ENCODE measurements at regions not wholly inside any gene's neighbourhood (a gene's known extent, or its start where the extent isn't known, plus 50 kb on each side); places are given as distances from the start of the nearest gene placed in this dataset.

GRCh38 chr2:38129481-38129880 lies 53.5 kb upstream of the CYP1B1 start:
- H3K9me1 ChIP-seq (ENCODE audit: control insufficient read depth, insufficient read depth, low read length) = no peaks in the 10 kb centered on the region
- POLR2A ChIA-PET = no interaction called here
- no peak overlapping the region for H3K4me3 ChIP-seq
- H3K4me1 ChIP-seq (replicated peaks in 1 of 2; ENCODE audit: control insufficient read depth in 2 of 2, insufficient read depth in 2 of 2, low read length in 2 of 2) = peaks cover 0 to 9% of the 10 kb centered on the region in 2 experiments; a peak in 2 of 5 replicates
- intact Hi-C loops (cut with micrococcal nuclease) (no loop called here), in situ Hi-C loops (cut with MboI) (no loop called here)
- no peaks in the 10 kb centered on the region for H4K20me1 ChIP-seq (replicated peaks; ENCODE audit: control insufficient read depth, insufficient read depth, low read length)
- H3K4me2 ChIP-seq (ENCODE audit: insufficient read depth, low read length) = no peak overlapping the region
- no TSS peak for BruUV-seq (replicated peaks)
- H3K9ac ChIP-seq (ENCODE audit: insufficient read depth in 1 of 2, low read depth in 2 of 2, low read length in 2 of 2) = no peak overlapping the region
- H3K27me3 ChIP-seq (ENCODE audit: control insufficient read depth in 2 of 2, insufficient read depth in 2 of 2, low read length in 2 of 2) = no peaks in the 10 kb centered on the region
- no peak overlapping the region for H3K27ac ChIP-seq (ENCODE audit: extremely low read depth, low read depth, low read length)
- FAIRE-seq (no peak), DNase-seq (ENCODE audit: extremely low read depth in 1 of 4, low spot score in 3 of 4) (no peak), ATAC-seq (no peak)
- no peaks in the 10 kb centered on the region for H3K79me2 ChIP-seq (ENCODE audit: control insufficient read depth, insufficient read depth, low read length)
- 0% methylated on average over 1 of the region's 1 CpG for WGBS (ENCODE audit: insufficient coverage, low coverage, missing lambda C conversion rate)
- H3K36me3 ChIP-seq (ENCODE audit: control insufficient read depth, insufficient read depth, low read length) = no peaks in the 10 kb centered on the region
- no peaks in the 10 kb centered on the region; the same call in 1 of the 2 replicates for H3K9me3 ChIP-seq (replicated peaks; ENCODE audit: control insufficient read depth, insufficient read depth, low read depth, low read length)
- CTCF ChIA-PET (ENCODE audit: low intra/inter-chr PET ratio) = no interaction called here
- no peak overlapping the region for H2AFZ ChIP-seq (ENCODE audit: low read depth, low read length)
- TF ChIP-seq TCFL5 (CRISPR knock-in tag; conservative IDR thresholded peaks at IDR 0.05) = no peak
- TF ChIP-seq, protein P1, sequence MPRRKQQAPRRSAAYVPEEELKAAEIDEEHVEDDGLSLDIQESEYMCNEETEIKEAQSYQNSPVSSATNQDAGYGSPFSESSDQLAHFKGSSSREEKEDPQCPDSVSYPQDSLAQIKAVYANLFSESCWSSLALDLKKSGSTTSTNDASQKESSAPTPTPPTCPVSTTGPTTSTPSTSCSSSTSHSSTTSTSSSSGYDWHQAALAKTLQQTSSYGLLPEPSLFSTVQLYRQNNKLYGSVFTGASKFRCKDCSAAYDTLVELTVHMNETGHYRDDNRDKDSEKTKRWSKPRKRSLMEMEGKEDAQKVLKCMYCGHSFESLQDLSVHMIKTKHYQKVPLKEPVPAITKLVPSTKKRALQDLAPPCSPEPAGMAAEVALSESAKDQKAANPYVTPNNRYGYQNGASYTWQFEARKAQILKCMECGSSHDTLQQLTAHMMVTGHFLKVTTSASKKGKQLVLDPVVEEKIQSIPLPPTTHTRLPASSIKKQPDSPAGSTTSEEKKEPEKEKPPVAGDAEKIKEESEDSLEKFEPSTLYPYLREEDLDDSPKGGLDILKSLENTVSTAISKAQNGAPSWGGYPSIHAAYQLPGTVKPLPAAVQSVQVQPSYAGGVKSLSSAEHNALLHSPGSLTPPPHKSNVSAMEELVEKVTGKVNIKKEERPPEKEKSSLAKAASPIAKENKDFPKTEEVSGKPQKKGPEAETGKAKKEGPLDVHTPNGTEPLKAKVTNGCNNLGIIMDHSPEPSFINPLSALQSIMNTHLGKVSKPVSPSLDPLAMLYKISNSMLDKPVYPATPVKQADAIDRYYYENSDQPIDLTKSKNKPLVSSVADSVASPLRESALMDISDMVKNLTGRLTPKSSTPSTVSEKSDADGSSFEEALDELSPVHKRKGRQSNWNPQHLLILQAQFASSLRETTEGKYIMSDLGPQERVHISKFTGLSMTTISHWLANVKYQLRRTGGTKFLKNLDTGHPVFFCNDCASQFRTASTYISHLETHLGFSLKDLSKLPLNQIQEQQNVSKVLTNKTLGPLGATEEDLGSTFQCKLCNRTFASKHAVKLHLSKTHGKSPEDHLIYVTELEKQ (CRISPR knock-in tag; IDR thresholded peaks at IDR 0.05) = no peak
- TF ChIP-seq SMAD4 (CRISPR knock-in tag; conservative IDR thresholded peaks at IDR 0.05) = peak; percentile 47; the same call in 1 of the 2 replicates
- TF ChIP-seq SAP30 (IDR thresholded peaks at IDR 0.05; ENCODE audit: borderline replicate concordance, insufficient read depth, low read depth, low read length, poor library complexity, severe bottlenecking) = no peak
- no peak for TF ChIP-seq ZNF77 (CRISPR knock-in tag; IDR thresholded peaks at IDR 0.05)
- TF ChIP-seq, protein P2, sequence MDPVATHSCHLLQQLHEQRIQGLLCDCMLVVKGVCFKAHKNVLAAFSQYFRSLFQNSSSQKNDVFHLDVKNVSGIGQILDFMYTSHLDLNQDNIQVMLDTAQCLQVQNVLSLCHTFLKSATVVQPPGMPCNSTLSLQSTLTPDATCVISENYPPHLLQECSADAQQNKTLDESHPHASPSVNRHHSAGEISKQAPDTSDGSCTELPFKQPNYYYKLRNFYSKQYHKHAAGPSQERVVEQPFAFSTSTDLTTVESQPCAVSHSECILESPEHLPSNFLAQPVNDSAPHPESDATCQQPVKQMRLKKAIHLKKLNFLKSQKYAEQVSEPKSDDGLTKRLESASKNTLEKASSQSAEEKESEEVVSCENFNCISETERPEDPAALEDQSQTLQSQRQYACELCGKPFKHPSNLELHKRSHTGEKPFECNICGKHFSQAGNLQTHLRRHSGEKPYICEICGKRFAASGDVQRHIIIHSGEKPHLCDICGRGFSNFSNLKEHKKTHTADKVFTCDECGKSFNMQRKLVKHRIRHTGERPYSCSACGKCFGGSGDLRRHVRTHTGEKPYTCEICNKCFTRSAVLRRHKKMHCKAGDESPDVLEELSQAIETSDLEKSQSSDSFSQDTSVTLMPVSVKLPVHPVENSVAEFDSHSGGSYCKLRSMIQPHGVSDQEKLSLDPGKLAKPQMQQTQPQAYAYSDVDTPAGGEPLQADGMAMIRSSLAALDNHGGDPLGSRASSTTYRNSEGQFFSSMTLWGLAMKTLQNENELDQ (CRISPR knock-in tag; IDR thresholded peaks at IDR 0.05; ENCODE audit: borderline replicate concordance) = no peak
- TF ChIP-seq FOS (IDR thresholded peaks at IDR 0.05; ENCODE audit: extremely low read depth, insufficient read length) = no peak
- no peak for TF ChIP-seq MAFF (IDR thresholded peaks at IDR 0.05; ENCODE audit: low read length)
- no peak for TF ChIP-seq NCOA4 (IDR thresholded peaks at IDR 0.05; ENCODE audit: partially characterized antibody)
- TF ChIP-seq MBD2 (IDR thresholded peaks at IDR 0.05; ENCODE audit: borderline replicate concordance, low read depth) = no peak
- TF ChIP-seq CREB1 (IDR thresholded peaks at IDR 0.05) = no peak
- TF ChIP-seq CREB1 (CRISPR knock-in tag; IDR thresholded peaks at IDR 0.05) = no peak
- TF ChIP-seq ZNF785 (CRISPR knock-in tag; IDR thresholded peaks at IDR 0.05) = no peak
- TF ChIP-seq BRF1 (IDR thresholded peaks at IDR 0.05; ENCODE audit: borderline replicate concordance, extremely low read depth, insufficient read length) = no peak
- TF ChIP-seq SREBF2 (CRISPR knock-in tag; IDR thresholded peaks at IDR 0.05) = no peak

Measured in K562 (cell line).